ENCODE measurements at regions not wholly inside any gene's neighbourhood (a gene's known extent, or its start where the extent isn't known, plus 50 kb on each side); places are given as distances from the start of the nearest gene placed in this dataset.

GRCh38 chr1:114227059-114227458 is 73.4 kb upstream of the SYT6 start:
- ATAC-seq: no peak
- intact Hi-C loops (cut with micrococcal nuclease): no loop called here
- no peak overlapping the region for H3K4me2 ChIP-seq (ENCODE audit: low read length)

DNA sequence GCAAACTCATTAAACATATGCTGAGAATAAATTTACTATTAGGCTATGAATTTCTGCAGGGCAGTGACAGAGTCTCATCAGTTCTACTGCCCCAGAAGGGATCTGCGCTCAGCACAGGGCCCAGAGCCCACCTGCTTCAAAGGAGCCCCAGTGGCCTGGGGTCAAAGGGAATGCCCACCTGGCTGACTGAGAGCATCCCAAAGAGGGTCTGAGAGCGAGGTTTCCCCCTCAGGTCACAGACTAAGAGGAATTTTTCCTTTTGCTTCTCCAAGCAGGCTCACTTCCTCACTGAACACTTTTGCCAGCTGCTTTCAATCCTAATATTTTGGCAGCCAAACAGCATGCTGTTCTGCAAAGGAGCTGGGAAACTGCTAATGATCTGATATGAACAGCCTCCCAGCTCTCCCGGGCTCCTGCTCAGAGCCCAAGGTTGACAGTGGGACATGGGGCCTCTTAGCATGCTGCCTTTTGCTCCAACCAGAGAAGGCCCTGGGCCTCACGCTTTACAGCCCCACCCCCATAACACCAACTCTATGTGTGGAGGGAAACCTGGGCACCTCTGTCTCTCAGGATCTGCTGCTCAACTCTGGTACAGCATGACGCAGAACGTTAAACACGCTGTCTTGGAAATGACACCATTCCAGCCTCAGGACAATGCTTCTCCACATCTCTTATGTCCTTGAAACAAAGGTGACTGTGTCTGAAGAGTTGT is 70.7 kb upstream of the SYT6 start:
- DNase-seq (no peak), ATAC-seq (no peak)
- intact Hi-C loops (cut with micrococcal nuclease): no loop called here
- ChIA-PET CTCF (no interaction called here), POLR2A (ENCODE audit: unreplicated experiment) (no interaction called here)
- Histone ChIP-seq H3K27me3 (ENCODE audit: low read length) (peaks cover 6% of the 10 kb centered on the region), H3K27ac (ENCODE audit: low read length) (no peak overlapping the region), H3K4me3 (ENCODE audit: low read length) (no peak overlapping the region), H3K4me2 (ENCODE audit: low read length) (no peak overlapping the region), H3F3A (ENCODE audit: low read length, unreplicated experiment) (no peaks in the 10 kb centered on the region), H4K20me1 (ENCODE audit: low read length) (no peaks in the 10 kb centered on the region), H2AFZ (ENCODE audit: low read length) (no peak overlapping the region), H3K9me3 (ENCODE audit: low read length) (no peaks in the 10 kb centered on the region), H3K4me1 (ENCODE audit: insufficient read depth, low read length) (no peaks in the 10 kb centered on the region), H3K79me2 (ENCODE audit: low read length) (no peaks in the 10 kb centered on the region), H3K9ac (ENCODE audit: low read length) (no peak overlapping the region), H3K36me3 (ENCODE audit: low read depth, low read length) (no peaks in the 10 kb centered on the region), H3K9me2 (replicated peaks; ENCODE audit: low read length) (no peaks in the 10 kb centered on the region)
- no TSS peak for BruUV-seq (replicated peaks)
- TF ChIP-seq EZH2 (IDR thresholded peaks at IDR 0.05; ENCODE audit: low read length, unreplicated experiment): no peak
- TF ChIP-seq, protein P1, sequence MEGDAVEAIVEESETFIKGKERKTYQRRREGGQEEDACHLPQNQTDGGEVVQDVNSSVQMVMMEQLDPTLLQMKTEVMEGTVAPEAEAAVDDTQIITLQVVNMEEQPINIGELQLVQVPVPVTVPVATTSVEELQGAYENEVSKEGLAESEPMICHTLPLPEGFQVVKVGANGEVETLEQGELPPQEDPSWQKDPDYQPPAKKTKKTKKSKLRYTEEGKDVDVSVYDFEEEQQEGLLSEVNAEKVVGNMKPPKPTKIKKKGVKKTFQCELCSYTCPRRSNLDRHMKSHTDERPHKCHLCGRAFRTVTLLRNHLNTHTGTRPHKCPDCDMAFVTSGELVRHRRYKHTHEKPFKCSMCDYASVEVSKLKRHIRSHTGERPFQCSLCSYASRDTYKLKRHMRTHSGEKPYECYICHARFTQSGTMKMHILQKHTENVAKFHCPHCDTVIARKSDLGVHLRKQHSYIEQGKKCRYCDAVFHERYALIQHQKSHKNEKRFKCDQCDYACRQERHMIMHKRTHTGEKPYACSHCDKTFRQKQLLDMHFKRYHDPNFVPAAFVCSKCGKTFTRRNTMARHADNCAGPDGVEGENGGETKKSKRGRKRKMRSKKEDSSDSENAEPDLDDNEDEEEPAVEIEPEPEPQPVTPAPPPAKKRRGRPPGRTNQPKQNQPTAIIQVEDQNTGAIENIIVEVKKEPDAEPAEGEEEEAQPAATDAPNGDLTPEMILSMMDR (conservative IDR thresholded peaks at IDR 0.05; ENCODE audit: low read depth, low read length): no peak
- TF ChIP-seq EZH2phosphoT487 (IDR thresholded peaks at IDR 0.05; ENCODE audit: borderline replicate concordance, low read length): no peak

More at GRCh38 chr1:114227059-114227458, 73.4 kb upstream of the SYT6 start:
- TF ChIP-seq, protein P1 (conservative IDR thresholded peaks at IDR 0.05; ENCODE audit: low read depth, low read length): no peak
- TF ChIP-seq EZH2 (IDR thresholded peaks at IDR 0.05; ENCODE audit: low read length, unreplicated experiment): no peak
- TF ChIP-seq EZH2phosphoT487 (IDR thresholded peaks at IDR 0.05; ENCODE audit: borderline replicate concordance, low read length): no peak
- no peak for DNase-seq
- Histone ChIP-seq H3K27ac (ENCODE audit: low read length) (no peak overlapping the region), H3K4me1 (ENCODE audit: insufficient read depth, low read length) (no peaks in the 10 kb centered on the region), H3F3A (ENCODE audit: low read length, unreplicated experiment) (no peaks in the 10 kb centered on the region), H3K79me2 (ENCODE audit: low read length) (no peaks in the 10 kb centered on the region), H3K4me3 (ENCODE audit: low read length) (no peak overlapping the region), H3K36me3 (ENCODE audit: low read depth, low read length) (no peaks in the 10 kb centered on the region), H3K9me2 (replicated peaks; ENCODE audit: low read length) (no peaks in the 10 kb centered on the region), H3K9me3 (ENCODE audit: low read length) (no peaks in the 10 kb centered on the region), H3K27me3 (ENCODE audit: low read length) (peaks cover 20% of the 10 kb centered on the region), H3K9ac (ENCODE audit: low read length) (no peak overlapping the region), H2AFZ (ENCODE audit: low read length) (no peak overlapping the region), H4K20me1 (ENCODE audit: low read length) (no peaks in the 10 kb centered on the region)
- BruUV-seq (replicated peaks): no TSS peak
- CTCF ChIA-PET: no interaction called here
- POLR2A ChIA-PET (ENCODE audit: unreplicated experiment): no interaction called here

- no peak for ATAC-seq
- Histone ChIP-seq H3K36me3 (ENCODE audit: low read depth, low read length) (no peaks in the 10 kb centered on the region), H3K4me3 (ENCODE audit: low read length) (no peak overlapping the region), H4K20me1 (ENCODE audit: low read length) (no peaks in the 10 kb centered on the region), H3K9me3 (ENCODE audit: low read length) (no peaks in the 10 kb centered on the region), H2AFZ (ENCODE audit: low read length) (no peak overlapping the region), H3K27ac (ENCODE audit: low read length) (no peak overlapping the region), H3K9me2 (replicated peaks; ENCODE audit: low read length) (no peaks in the 10 kb centered on the region), H3K4me1 (ENCODE audit: insufficient read depth, low read length) (no peaks in the 10 kb centered on the region), H3K27me3 (ENCODE audit: low read length) (no peaks in the 10 kb centered on the region; the same call in 1 of the 2 replicates), H3K79me2 (ENCODE audit: low read length) (no peaks in the 10 kb centered on the region), H3K9ac (ENCODE audit: low read length) (no peak overlapping the region), H3K4me2 (ENCODE audit: low read length) (no peak overlapping the region), H3F3A (ENCODE audit: low read length, unreplicated experiment) (no peaks in the 10 kb centered on the region)
- intact Hi-C loops (cut with micrococcal nuclease): no loop called here
- CTCF ChIA-PET: no interaction called here
- BruUV-seq (replicated peaks): no TSS peak
- TF ChIP-seq EZH2 (IDR thresholded peaks at IDR 0.05; ENCODE audit: low read length, unreplicated experiment): no peak
- TF ChIP-seq, protein P1 (conservative IDR thresholded peaks at IDR 0.05; ENCODE audit: low read depth, low read length): no peak
- POLR2A ChIA-PET (ENCODE audit: unreplicated experiment): no interaction called here
- no peak for DNase-seq
These were observed 69.3 kb upstream of the SYT6 start for GRCh38 chr1:114222920-114223319.
